ENCODE measurements at regions not wholly inside any gene's neighbourhood (a gene's known extent, or its start where the extent isn't known, plus 50 kb on each side); places are given as distances from the start of the nearest gene placed in this dataset.
A peak's percentile ranks its signal among the peaks of the same experiment; 100 is the strongest.

DNA sequence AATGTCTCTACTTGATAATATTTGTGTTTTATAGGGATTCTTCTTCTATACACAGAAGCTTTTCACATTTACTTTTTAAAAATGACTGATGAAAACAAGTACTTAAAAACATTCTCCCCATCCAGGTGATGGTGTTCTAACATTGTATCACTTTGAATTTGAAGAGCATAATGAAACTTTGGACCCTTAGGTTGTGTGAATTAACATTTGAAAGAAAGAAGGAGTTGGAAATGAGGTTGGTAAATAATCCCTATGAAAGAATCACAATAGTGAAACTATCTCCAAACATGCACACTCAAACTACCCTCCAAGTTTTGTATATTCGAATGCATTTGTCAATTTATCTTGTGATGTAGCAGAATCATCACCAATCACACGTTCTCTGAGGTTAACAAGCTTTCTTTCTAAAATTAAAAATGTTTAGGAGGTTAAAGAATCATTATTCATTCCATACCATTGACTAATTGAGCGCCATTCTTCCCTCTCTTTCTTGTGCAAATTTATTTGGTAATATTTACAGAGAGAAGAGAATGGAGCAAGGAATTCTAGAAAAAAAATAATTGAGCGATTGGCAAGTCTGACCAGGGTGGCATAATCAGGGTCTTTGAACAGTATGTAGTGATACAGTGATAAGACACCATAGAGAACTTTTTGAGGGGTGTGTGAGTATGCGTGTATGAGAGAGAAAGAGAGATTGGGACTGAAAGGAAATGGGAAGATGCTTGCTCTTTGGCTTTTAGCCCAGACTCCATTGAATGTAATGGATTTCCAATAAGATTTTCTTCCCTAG lies 260.0 kb upstream of the NRXN1 start:
- DNase-seq (ENCODE audit: low read depth, low spot score), result no peak
- ChIA-PET CTCF (no interaction called here), POLR2A (no interaction called here)
- Histone ChIP-seq H3K4me3 (ENCODE audit: low read depth, low read length) (no peak overlapping the region), H3K27me3 (ENCODE audit: control insufficient read depth, insufficient read depth, low read length) (no peaks in the 10 kb centered on the region), H3K27ac (ENCODE audit: low read depth, low read length) (no peak overlapping the region), H3K9me3 (ENCODE audit: control insufficient read depth, insufficient read depth, low read length) (no peaks in the 10 kb centered on the region)
- no peak for TF ChIP-seq CTCF (IDR thresholded peaks at IDR 0.05; ENCODE audit: low read depth, low read length)

DNA sequence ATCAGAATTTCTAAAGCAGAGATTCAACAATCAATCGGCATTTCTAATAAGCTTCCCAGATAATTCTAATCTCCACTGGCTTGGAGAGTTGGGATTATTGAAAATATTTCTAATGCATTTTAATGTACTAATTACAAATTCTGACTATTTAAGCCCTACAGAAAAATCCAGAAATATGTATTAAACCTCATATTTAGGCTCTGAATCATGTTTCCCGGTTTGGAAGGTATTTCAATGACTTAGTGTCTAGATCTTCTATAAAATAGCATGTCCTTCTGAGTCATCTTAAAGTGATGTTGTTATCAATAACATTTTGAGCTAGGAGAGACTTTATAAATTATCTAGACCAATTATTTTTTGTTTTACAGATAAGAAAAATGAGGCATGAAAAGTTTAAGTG lies 258.8 kb upstream of the NRXN1 start:
- TF ChIP-seq CTCF (IDR thresholded peaks at IDR 0.05; ENCODE audit: low read depth, low read length), result no peak
- H3K4me3 ChIP-seq (ENCODE audit: low read depth, low read length), result no peak overlapping the region
- ChIA-PET POLR2A (interaction anchor here (0.6 kb wide), 1 partner anchor 648 kb away, joined by 4 read pairs; no protein-coding TSS in a partner anchor), CTCF (no interaction called here)
- H3K27me3 ChIP-seq (ENCODE audit: control insufficient read depth, insufficient read depth, low read length), result no peaks in the 10 kb centered on the region
- H3K9me3 ChIP-seq (ENCODE audit: control insufficient read depth, insufficient read depth, low read length), result no peaks in the 10 kb centered on the region
- peak; percentile 10 for DNase-seq (ENCODE audit: low read depth, low spot score)
- no peak overlapping the region for H3K27ac ChIP-seq (ENCODE audit: low read depth, low read length)

GRCh38 chr2:51289045-51289444 lies 257.1 kb upstream of the NRXN1 start:
- Histone ChIP-seq H3K9me3 (ENCODE audit: control insufficient read depth, insufficient read depth, low read length) (no peaks in the 10 kb centered on the region), H3K27ac (ENCODE audit: low read depth, low read length) (no peak overlapping the region), H3K4me3 (ENCODE audit: low read depth, low read length) (no peak overlapping the region), H3K27me3 (ENCODE audit: control insufficient read depth, insufficient read depth, low read length) (no peaks in the 10 kb centered on the region)
- no peak for TF ChIP-seq CTCF (IDR thresholded peaks at IDR 0.05; ENCODE audit: low read depth, low read length)
- DNase-seq (ENCODE audit: low read depth, low spot score), result no peak
- CTCF ChIA-PET, result no interaction called here
- POLR2A ChIA-PET, result no interaction called here

- ChIA-PET POLR2A (no interaction called here), CTCF (no interaction called here)
- no peak for DNase-seq (ENCODE audit: low read depth, low spot score)
- Histone ChIP-seq H3K4me3 (ENCODE audit: low read depth, low read length) (no peak overlapping the region), H3K27ac (ENCODE audit: low read depth, low read length) (no peak overlapping the region), H3K27me3 (ENCODE audit: control insufficient read depth, insufficient read depth, low read length) (no peaks in the 10 kb centered on the region), H3K9me3 (ENCODE audit: control insufficient read depth, insufficient read depth, low read length) (no peaks in the 10 kb centered on the region)
- no peak for TF ChIP-seq CTCF (IDR thresholded peaks at IDR 0.05; ENCODE audit: low read depth, low read length)
Measured at GRCh38 chr2:51268191-51268590, 236.3 kb upstream of the NRXN1 start.

DNA sequence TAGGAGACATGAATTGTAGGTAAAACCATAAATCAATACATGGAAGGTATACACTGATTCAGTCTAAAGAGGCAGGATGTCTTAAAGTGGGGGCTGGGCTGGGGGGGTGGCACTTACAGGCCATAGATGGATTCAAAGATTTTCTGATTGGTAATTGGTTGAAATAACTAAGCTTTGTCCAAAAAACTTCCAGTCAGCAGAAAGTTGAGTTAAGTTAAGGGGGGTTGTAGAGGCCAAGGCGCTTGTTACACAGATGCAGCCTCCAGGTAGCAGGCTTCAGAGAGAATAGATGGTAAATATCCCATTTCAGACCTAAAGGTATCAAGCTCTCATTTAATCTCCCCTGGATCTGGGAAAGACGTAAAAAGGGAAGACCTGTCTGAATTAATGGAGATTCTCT lies 233.6 kb upstream of the NRXN1 start:
- no peak for TF ChIP-seq CTCF (IDR thresholded peaks at IDR 0.05; ENCODE audit: low read depth, low read length)
- CTCF ChIA-PET, result no interaction called here
- no peak for DNase-seq (ENCODE audit: low read depth, low spot score)

More for the DNA sequence above, 233.6 kb upstream of the NRXN1 start:
- POLR2A ChIA-PET, result no interaction called here
- Histone ChIP-seq H3K27me3 (ENCODE audit: control insufficient read depth, insufficient read depth, low read length) (no peaks in the 10 kb centered on the region), H3K27ac (ENCODE audit: low read depth, low read length) (no peak overlapping the region), H3K4me3 (ENCODE audit: low read depth, low read length) (no peak overlapping the region), H3K9me3 (ENCODE audit: control insufficient read depth, insufficient read depth, low read length) (no peaks in the 10 kb centered on the region)

Measured in AG04450 (cell line).